ENCODE measurements at regions not wholly inside any gene's neighbourhood (a gene's known extent, or its start where the extent isn't known, plus 50 kb on each side); places are given as distances from the start of the nearest gene placed in this dataset.
"Not testable (repeated sequence)": the region's sequence is repeated elsewhere in the genome, so short reads cannot be mapped to it uniquely, and the experiment has no call there.

- not testable (repeated sequence) for DNase-seq (ENCODE audit: low read depth in 2 of 2)
Measured at GRCh38 chr2:89537862-89538261, 846.4 kb downstream of the RPIA start.

DNA sequence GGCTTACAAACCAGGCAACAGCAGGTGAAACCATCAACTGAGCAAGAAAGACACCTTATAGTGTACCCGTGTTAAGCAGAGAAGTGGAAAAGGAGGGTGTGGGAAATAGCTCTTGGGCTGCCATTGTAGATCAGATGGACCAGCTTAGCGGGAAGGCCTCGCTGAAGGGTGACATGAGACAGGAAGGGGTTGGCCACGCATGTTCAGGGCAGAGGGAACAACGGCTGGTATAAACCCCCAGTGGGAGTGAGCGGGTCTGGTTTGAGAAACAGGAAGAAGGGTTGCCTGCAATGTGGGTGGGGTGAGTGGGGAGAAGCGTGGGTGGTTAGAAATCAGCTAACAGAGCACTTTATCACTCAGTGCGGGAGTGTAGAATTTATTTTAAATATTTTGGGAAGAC is 852.6 kb downstream of the RPIA start:
- not testable (repeated sequence) for DNase-seq (ENCODE audit: low read depth in 2 of 2)

DNA sequence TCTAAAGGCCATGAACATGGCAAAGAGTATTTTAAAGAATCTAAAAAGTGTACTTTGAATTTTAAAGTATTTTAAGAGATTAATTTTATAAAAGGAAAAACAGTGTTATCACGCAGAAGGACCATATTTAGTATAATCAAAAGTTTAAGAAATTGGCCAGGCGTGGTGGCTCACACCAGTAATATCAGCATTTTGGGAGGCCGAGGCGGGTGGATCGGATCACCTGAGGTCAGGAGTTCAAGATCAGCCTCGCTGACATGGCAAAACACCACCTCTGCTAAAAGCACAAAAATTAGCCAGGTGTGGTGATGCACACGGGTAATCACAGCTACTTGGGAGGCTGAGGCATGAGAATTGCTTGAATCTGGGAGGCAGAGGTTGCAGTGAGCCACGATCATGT is 887.7 kb downstream of the RPIA start:
- not testable (repeated sequence) for DNase-seq (ENCODE audit: low read depth in 2 of 2)

DNA sequence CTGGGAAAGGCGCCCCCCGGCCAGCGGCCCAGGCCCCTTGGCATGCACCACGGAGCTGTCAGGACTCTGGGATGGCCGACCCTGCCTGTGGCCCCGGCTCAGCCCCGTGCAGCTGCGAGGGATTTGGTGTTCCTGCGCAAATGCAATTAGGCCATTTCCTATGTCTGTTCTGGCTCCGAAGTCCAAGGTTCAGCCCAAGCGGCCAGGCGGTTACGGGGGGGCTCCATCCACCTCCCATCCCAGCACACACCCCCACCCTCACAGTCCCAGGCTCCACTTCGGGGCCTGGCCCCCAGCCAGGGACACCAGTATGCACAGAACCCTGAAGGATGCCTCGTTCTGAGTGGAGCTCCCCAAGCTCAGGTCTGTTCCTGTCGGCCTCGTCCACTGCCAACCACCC is 891.3 kb downstream of the RPIA start:
- not testable (repeated sequence) for DNase-seq (ENCODE audit: low read depth in 2 of 2)

- DNase-seq (ENCODE audit: low read depth in 2 of 2) = not testable (repeated sequence)
Measured at GRCh38 chr2:89584046-89584445, 892.6 kb downstream of the RPIA start.

GRCh38 chr2:89584868-89585557 is 893.5 kb downstream of the RPIA start:
- not testable (repeated sequence) for DNase-seq (ENCODE audit: low read depth in 2 of 2)

- DNase-seq (ENCODE audit: low read depth in 2 of 2) = peak in 1 of 2 donors; percentile 3
Measured at GRCh38 chr2:89585558-89585920, 894.1 kb downstream of the RPIA start.

- not testable (repeated sequence) for DNase-seq (ENCODE audit: low read depth in 2 of 2)
Measured at GRCh38 chr2:89599843-89600242, 908.4 kb downstream of the RPIA start.

DNA sequence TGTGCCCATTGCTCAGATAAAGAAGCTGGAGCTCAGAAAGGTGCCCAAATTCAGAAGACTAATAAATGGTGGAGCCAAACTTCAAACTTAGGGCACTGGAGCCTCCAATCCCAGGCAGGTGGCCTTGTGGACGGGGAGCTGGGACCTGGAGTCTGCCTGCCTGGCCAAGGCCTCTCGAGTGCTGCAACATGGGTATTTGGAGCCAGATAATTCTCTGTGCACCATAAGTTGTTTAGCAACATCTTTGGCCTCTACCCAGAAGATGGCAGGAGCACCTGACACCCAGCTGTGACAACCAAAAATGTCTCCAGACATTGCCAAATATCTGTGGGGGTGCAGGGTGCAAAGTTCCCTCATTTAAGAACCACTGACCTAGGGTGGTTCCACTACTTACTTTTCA is 915.0 kb downstream of the RPIA start:
- DNase-seq (ENCODE audit: low read depth in 2 of 2) = not testable (repeated sequence)

- DNase-seq (ENCODE audit: low read depth in 2 of 2) = not testable (repeated sequence)
Measured at GRCh38 chr2:89610207-89610926, 918.9 kb downstream of the RPIA start.

DNA sequence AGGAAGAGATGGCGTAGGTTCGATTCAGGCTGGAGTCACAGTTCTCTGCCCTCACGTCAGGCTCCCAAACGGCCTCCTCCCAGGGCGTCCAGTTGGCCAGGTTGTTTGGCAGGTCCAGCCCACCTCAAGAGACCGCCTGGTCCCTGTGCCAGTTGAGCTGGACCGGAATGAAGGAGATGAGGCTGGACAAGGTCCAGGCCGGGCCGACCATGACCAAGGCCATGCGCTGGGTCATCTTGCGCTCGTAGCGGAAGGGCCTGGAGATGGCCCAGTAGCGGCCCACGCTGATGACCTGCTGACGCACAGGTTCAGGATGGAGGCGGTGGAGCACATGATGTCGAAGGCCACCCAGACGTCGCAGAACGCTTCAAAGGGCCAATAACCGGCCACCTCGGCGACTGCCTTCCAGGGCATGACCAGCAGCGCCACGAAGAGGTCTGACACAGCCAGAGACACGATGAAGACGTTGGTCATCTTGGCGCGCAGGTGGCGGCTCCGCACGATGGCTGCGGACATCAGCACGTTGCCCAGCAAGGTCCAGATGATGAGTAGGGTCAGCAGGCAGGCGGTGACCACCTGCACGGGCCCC is 919.5 kb downstream of the RPIA start:
- not testable (repeated sequence) for DNase-seq (ENCODE audit: low read depth in 2 of 2)

- not testable (repeated sequence) for DNase-seq (ENCODE audit: low read depth in 2 of 2)
Measured at GRCh38 chr2:89611710-89612109, 920.2 kb downstream of the RPIA start.

- not testable (repeated sequence) for DNase-seq (ENCODE audit: low read depth in 2 of 2)
Measured at GRCh38 chr2:89649268-89649667, 957.8 kb downstream of the RPIA start.

DNA sequence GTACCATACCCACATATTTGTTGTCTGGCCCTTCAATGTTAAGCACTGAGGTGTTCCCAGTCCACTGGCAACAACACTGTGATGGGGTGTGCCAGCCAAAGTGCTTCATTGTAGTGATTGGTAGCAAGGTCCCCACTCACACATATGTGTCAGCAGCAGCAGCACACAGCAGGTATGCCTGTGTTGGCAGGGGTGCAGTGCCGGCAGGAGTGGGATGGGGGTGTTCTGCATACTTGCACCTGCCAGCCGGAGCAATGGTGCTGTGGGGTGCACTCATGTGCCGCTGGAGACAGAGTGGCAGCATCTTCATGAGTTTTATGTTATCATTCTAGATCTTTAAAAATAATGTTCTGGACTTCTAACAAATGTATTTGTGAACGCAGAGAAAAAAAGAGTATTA is 987.8 kb downstream of the RPIA start:
- not testable (repeated sequence) for DNase-seq (ENCODE audit: low read depth in 2 of 2)
